Panc1 (cell line): ENCODE measurements at regions not wholly inside any gene's neighbourhood (a gene's known extent, or its start where the extent isn't known, plus 50 kb on each side); places are given as distances from the start of the nearest gene placed in this dataset.

Source experiments
- ATAC-seq: fragments of 200-7000 bp; cut with Tn5 transposase; 2 replicates; pipeline ENCODE4 v1.9.1; 2020; ENCODE audit warnings: mild to moderate bottlenecking, moderate library complexity
- BruUV-seq: library from RNA; stranded (reverse); fragments of 400-500 nt; replicated peaks from 2 replicates; lab custom pipeline; 2021; lab: Mats Ljungman, UMichigan
- CTCF ChIA-PET: fragments of 300-600 bp; sonication (Branson Sonifier 250); formaldehyde crosslinking; loops from one replicate; lab custom pipeline; 2022; ENCODE audit warnings: antibody characterized with exemption; lab: Charles Lee
- POLR2A ChIA-PET: fragments of 300-600 bp; sonication (Branson Sonifier 250); formaldehyde crosslinking; loops from one replicate; lab custom pipeline; 2022; ENCODE audit warnings: antibody characterized with exemption; lab: Charles Lee
- DNase-seq: peaks from one replicate; pipeline ENCODE4 v3.0.0-alpha.2; 2010; ENCODE audit warnings: low read depth, low spot score
- H3K27ac ChIP-seq: 2 replicates; pipeline ENCODE4 v1.5.1; 2011; ENCODE audit warnings: mild to moderate bottlenecking, low read length, inconsistent platforms
- H3K27me3 ChIP-seq: fragments of 200-500 bp; sonication (Bioruptor generic); 2 replicates; pipeline ENCODE4 v1.6.0; 2014; ENCODE audit warnings: low read length, inconsistent platforms; ENCODE audit not compliant: control insufficient read depth, insufficient read depth
- H3K36me3 ChIP-seq: fragments of 200-500 bp; sonication (Bioruptor generic); 2 replicates; pipeline ENCODE4 v1.5.1; 2014; ENCODE audit warnings: inconsistent platforms, mild to moderate bottlenecking, low read length, moderate library complexity; ENCODE audit not compliant: control insufficient read depth, insufficient read depth
- H3K4me1 ChIP-seq: 2 replicates; pipeline ENCODE4 v1.5.1; 2011; ENCODE audit warnings: inconsistent platforms, mild to moderate bottlenecking, low read length, moderate library complexity; ENCODE audit not compliant: control insufficient read depth, insufficient read depth
- H3K4me3 ChIP-seq, 2 experiments: 2 replicates each; pipeline ENCODE4 v1.5.1; 2011 to 2012; ENCODE audit warnings: low read depth in 2 of 2, low read length in 2 of 2, mild to moderate bottlenecking in 2 of 2, inconsistent platforms in 1 of 2, moderate library complexity in 1 of 2
- H3K9me3 ChIP-seq: fragments of 200-500 bp; sonication (Bioruptor generic); 2 replicates; pipeline ENCODE4 v1.5.1; 2014; ENCODE audit warnings: low read depth, mild to moderate bottlenecking, inconsistent platforms, low read length, moderate library complexity; ENCODE audit not compliant: control insufficient read depth, insufficient read depth
- POLR2AphosphoS5 ChIP-seq: IDR thresholded peaks from 2 replicates; pipeline ENCODE4 v1.6.1; 2012; ENCODE audit warnings: mild to moderate bottlenecking, low read depth, low read length, moderate library complexity
- SIN3A ChIP-seq: IDR thresholded peaks from 2 replicates; pipeline ENCODE4 v1.6.1; 2012; ENCODE audit warnings: low read depth, mild to moderate bottlenecking, low read length, moderate library complexity, borderline replicate concordance; ENCODE audit not compliant: insufficient read depth
- TCF7L2 ChIP-seq: IDR thresholded peaks from 2 replicates; pipeline ENCODE4 v1.6.1; 2011; ENCODE audit warnings: mild to moderate bottlenecking, low read depth, low read length, inconsistent platforms
- in situ Hi-C: cut with HindIII; loops from 2 replicates; pipeline ENCODE4 v1.10.0; 2016; ENCODE audit warnings: low sequenced_read_pairs, low pct_unique_long_range_greater_than_20kb
- intact Hi-C: fragments of 100-400 bp; cut with micrococcal nuclease; formaldehyde crosslinking; loops from one replicate; pipeline ENCODE4 v1.10.0; 2022; ENCODE audit not compliant: unreplicated experiment
- TF ChIP-seq, protein P1 (sequence below), 2 experiments: IDR thresholded peaks; 2 replicates each; pipeline ENCODE4 v1.6.1; 2011 to 2012; ENCODE audit warnings: low read depth in 2 of 2, control low read depth in 1 of 2, low read length in 1 of 2, mild to moderate bottlenecking in 1 of 2, moderate library complexity in 1 of 2; ENCODE audit not compliant: insufficient read depth in 1 of 2
- TF ChIP-seq, protein P2 (sequence below): fragments of 450-650 bp; IDR thresholded peaks from 2 replicates; pipeline ENCODE4 v1.5.1; 2017; ENCODE audit warnings: mild to moderate bottlenecking

DNA sequence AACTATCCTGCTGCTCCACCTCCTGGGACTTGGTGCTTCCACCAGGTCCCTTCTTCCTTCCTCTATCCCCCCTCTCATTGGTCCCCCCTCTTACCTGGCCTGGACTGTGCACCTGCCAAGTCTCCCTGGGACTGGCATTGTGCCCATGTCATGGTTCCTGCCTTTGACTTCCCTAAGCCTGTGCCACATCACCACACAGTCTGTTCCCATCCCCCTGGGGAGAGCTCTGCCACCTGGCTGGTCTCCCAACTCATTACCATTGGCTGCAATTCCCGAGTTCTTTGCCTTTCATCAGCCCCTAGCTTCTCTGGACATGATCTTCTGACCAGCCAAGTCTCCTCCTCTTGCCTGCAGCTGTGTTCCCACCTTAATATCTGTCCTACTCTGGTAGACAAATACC is 180.3 kb downstream of the SREK1 start:
- H3K4me3 ChIP-seq = no peak overlapping the region
- in situ Hi-C loops = no loop called here
- CTCF ChIA-PET = interaction anchor here (1.9 kb wide), 1 partner anchor 18 kb away, joined by 6 read pairs; no protein-coding TSS in a partner anchor

DNA sequence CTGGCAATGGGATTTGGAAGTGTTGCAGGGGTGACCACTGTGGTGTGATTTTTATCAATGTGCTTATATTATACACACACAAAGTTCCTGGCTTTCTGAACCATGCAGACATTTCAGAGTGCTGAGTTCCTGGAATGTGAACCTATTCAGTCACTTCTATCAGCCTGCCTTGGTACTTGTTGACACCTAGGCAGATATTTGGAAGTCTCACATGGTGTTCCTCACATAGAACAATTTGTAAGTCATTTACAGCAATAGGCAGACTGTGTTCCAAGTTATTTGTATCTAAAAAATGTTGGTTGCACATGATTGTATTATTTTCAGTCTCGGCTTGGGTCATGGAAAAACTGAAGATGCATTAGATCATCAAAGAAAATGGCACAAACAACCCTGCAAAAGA is 182.2 kb downstream of the SREK1 start:
- ATAC-seq (no peak), DNase-seq (no peak)
- in situ Hi-C loops (no loop called here), intact Hi-C loops (no loop called here)
- no peaks in the 10 kb centered on the region for H3K4me1 ChIP-seq
- TF ChIP-seq, protein P1, sequence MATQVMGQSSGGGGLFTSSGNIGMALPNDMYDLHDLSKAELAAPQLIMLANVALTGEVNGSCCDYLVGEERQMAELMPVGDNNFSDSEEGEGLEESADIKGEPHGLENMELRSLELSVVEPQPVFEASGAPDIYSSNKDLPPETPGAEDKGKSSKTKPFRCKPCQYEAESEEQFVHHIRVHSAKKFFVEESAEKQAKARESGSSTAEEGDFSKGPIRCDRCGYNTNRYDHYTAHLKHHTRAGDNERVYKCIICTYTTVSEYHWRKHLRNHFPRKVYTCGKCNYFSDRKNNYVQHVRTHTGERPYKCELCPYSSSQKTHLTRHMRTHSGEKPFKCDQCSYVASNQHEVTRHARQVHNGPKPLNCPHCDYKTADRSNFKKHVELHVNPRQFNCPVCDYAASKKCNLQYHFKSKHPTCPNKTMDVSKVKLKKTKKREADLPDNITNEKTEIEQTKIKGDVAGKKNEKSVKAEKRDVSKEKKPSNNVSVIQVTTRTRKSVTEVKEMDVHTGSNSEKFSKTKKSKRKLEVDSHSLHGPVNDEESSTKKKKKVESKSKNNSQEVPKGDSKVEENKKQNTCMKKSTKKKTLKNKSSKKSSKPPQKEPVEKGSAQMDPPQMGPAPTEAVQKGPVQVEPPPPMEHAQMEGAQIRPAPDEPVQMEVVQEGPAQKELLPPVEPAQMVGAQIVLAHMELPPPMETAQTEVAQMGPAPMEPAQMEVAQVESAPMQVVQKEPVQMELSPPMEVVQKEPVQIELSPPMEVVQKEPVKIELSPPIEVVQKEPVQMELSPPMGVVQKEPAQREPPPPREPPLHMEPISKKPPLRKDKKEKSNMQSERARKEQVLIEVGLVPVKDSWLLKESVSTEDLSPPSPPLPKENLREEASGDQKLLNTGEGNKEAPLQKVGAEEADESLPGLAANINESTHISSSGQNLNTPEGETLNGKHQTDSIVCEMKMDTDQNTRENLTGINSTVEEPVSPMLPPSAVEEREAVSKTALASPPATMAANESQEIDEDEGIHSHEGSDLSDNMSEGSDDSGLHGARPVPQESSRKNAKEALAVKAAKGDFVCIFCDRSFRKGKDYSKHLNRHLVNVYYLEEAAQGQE (IDR thresholded peaks at IDR 0.05; ENCODE audit: insufficient read depth in 1 of 2, low read depth in 2 of 2, low read length in 1 of 2) = no peak
- TF ChIP-seq POLR2AphosphoS5 = no peak
- no peak for TF ChIP-seq TCF7L2
- no peak for TF ChIP-seq SIN3A
- TF ChIP-seq, protein P2, sequence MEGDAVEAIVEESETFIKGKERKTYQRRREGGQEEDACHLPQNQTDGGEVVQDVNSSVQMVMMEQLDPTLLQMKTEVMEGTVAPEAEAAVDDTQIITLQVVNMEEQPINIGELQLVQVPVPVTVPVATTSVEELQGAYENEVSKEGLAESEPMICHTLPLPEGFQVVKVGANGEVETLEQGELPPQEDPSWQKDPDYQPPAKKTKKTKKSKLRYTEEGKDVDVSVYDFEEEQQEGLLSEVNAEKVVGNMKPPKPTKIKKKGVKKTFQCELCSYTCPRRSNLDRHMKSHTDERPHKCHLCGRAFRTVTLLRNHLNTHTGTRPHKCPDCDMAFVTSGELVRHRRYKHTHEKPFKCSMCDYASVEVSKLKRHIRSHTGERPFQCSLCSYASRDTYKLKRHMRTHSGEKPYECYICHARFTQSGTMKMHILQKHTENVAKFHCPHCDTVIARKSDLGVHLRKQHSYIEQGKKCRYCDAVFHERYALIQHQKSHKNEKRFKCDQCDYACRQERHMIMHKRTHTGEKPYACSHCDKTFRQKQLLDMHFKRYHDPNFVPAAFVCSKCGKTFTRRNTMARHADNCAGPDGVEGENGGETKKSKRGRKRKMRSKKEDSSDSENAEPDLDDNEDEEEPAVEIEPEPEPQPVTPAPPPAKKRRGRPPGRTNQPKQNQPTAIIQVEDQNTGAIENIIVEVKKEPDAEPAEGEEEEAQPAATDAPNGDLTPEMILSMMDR = no peak
- H3K27me3 ChIP-seq = peaks cover 4% of the 10 kb centered on the region
- ChIA-PET CTCF (no interaction called here), POLR2A (interaction anchor here (0.5 kb wide), 1 partner anchor 187 kb away, joined by 4 read pairs; no protein-coding TSS in a partner anchor)
- no peak overlapping the region for H3K27ac ChIP-seq
- H3K36me3 ChIP-seq = no peaks in the 10 kb centered on the region
- no peaks in the 10 kb centered on the region for H3K9me3 ChIP-seq
- no peak overlapping the region for H3K4me3 ChIP-seq
- BruUV-seq = no TSS peak

More for the DNA sequence above, 180.3 kb downstream of the SREK1 start:
- ATAC-seq (no peak), DNase-seq (no peak)
- TF ChIP-seq SIN3A = no peak
- no peak for TF ChIP-seq POLR2AphosphoS5
- TF ChIP-seq, protein P1 (IDR thresholded peaks at IDR 0.05; ENCODE audit: insufficient read depth in 1 of 2, low read depth in 2 of 2, low read length in 1 of 2) = no peak
- TF ChIP-seq, protein P2 = no peak
- no peak for TF ChIP-seq TCF7L2
- peaks cover 4% of the 10 kb centered on the region for H3K27me3 ChIP-seq
- H3K9me3 ChIP-seq = no peaks in the 10 kb centered on the region
- H3K4me1 ChIP-seq = no peaks in the 10 kb centered on the region
- H3K36me3 ChIP-seq = no peaks in the 10 kb centered on the region
- no TSS peak for BruUV-seq
- intact Hi-C loops = no loop called here
- no peak overlapping the region for H3K27ac ChIP-seq
- POLR2A ChIA-PET = interaction anchor here (0.6 kb wide), 1 partner anchor 50 kb away, joined by 4 read pairs; no protein-coding TSS in a partner anchor
